ENCODE measurements at regions not wholly inside any gene's neighbourhood (a gene's known extent, or its start where the extent isn't known, plus 50 kb on each side); places are given as distances from the start of the nearest gene placed in this dataset.

GRCh38 chr4:144495944-144496343 is 150.0 kb upstream of the HHIP start:
- Histone ChIP-seq H3K9me3 (ENCODE audit: control insufficient read depth, insufficient read depth, low read length) (no peaks in the 10 kb centered on the region), H3K4me1 (ENCODE audit: control insufficient read depth, insufficient read depth, low read length) (no peaks in the 10 kb centered on the region), H3K27me3 (ENCODE audit: control insufficient read depth, insufficient read depth, low read length) (no peaks in the 10 kb centered on the region), H3K27ac (ENCODE audit: low read length) (no peak overlapping the region), H3K4me3 (ENCODE audit: low read length) (no peak overlapping the region), H3K36me3 (ENCODE audit: control insufficient read depth, insufficient read depth, low read length) (no peaks in the 10 kb centered on the region)
- ATAC-seq (no peak), DNase-seq (no peak)
- Mint-ChIP-seq H3K4me1 (no peaks in the 10 kb centered on the region), H3K27me3 (ENCODE audit: low read depth in 2 of 2) (no peaks in the 10 kb centered on the region), H3K9me3 (peaks cover 0 to 5% of the 10 kb centered on the region in 2 donors), H3K36me3 (no peaks in the 10 kb centered on the region), H3K27ac (no peak overlapping the region), H3K4me3 (no peak overlapping the region)
- intact Hi-C loops (cut with micrococcal nuclease): no loop called here
- WGBS (ENCODE audit: insufficient coverage): 57% methylated on average over 1 of the region's 2 CpGs
- TF ChIP-seq CTCF (IDR thresholded peaks at IDR 0.05): no peak

GRCh38 chr4:144499777-144500176 is 146.2 kb upstream of the HHIP start:
- Histone ChIP-seq H3K27ac (ENCODE audit: low read length) (no peak overlapping the region), H3K4me3 (ENCODE audit: low read length) (no peak overlapping the region), H3K36me3 (ENCODE audit: control insufficient read depth, insufficient read depth, low read length) (no peaks in the 10 kb centered on the region), H3K4me1 (ENCODE audit: control insufficient read depth, insufficient read depth, low read length) (no peaks in the 10 kb centered on the region), H3K27me3 (ENCODE audit: control insufficient read depth, insufficient read depth, low read length) (no peaks in the 10 kb centered on the region), H3K9me3 (ENCODE audit: control insufficient read depth, insufficient read depth, low read length) (no peaks in the 10 kb centered on the region)
- Mint-ChIP-seq H3K4me1 (no peaks in the 10 kb centered on the region), H3K27ac (no peak overlapping the region), H3K9me3 (peaks cover 0 to 8% of the 10 kb centered on the region in 2 donors), H3K27me3 (ENCODE audit: low read depth in 2 of 2) (no peaks in the 10 kb centered on the region), H3K4me3 (no peak overlapping the region), H3K36me3 (no peaks in the 10 kb centered on the region)
- intact Hi-C loops (cut with micrococcal nuclease): no loop called here
- no peak for TF ChIP-seq CTCF (IDR thresholded peaks at IDR 0.05)
- ATAC-seq (no peak), DNase-seq (no peak)

- no peaks in the 10 kb centered on the region for H3K27me3 ChIP-seq (ENCODE audit: control insufficient read depth, insufficient read depth, low read length)
- Mint-ChIP-seq H3K9me3 (peaks cover 0 to 7% of the 10 kb centered on the region in 2 donors), H3K27me3 (ENCODE audit: low read depth in 2 of 2) (no peaks in the 10 kb centered on the region), H3K4me3 (no peak overlapping the region), H3K4me1 (no peaks in the 10 kb centered on the region), H3K36me3 (no peaks in the 10 kb centered on the region), H3K27ac (no peak overlapping the region)
- intact Hi-C loops (cut with micrococcal nuclease): no loop called here
- no peak overlapping the region for H3K27ac ChIP-seq (ENCODE audit: low read length)
- DNase-seq (no peak), ATAC-seq (no peak)
- H3K4me1 ChIP-seq (ENCODE audit: control insufficient read depth, insufficient read depth, low read length): no peaks in the 10 kb centered on the region
- H3K36me3 ChIP-seq (ENCODE audit: control insufficient read depth, insufficient read depth, low read length): no peaks in the 10 kb centered on the region
- WGBS (ENCODE audit: insufficient coverage): no CpG with 5 or more reads among the region's 1 CpG
- H3K9me3 ChIP-seq (ENCODE audit: control insufficient read depth, insufficient read depth, low read length): no peaks in the 10 kb centered on the region
- TF ChIP-seq CTCF (IDR thresholded peaks at IDR 0.05): no peak
- H3K4me3 ChIP-seq (ENCODE audit: low read length): no peak overlapping the region
These were observed 144.7 kb upstream of the HHIP start for GRCh38 chr4:144501231-144501780.

- TF ChIP-seq CTCF (IDR thresholded peaks at IDR 0.05): no peak
- no peaks in the 10 kb centered on the region for H3K36me3 Mint-ChIP-seq
- Histone ChIP-seq H3K9me3 (ENCODE audit: control insufficient read depth, insufficient read depth, low read length) (no peaks in the 10 kb centered on the region), H3K4me1 (ENCODE audit: control insufficient read depth, insufficient read depth, low read length) (no peaks in the 10 kb centered on the region), H3K4me3 (ENCODE audit: low read length) (no peak overlapping the region), H3K36me3 (ENCODE audit: control insufficient read depth, insufficient read depth, low read length) (no peaks in the 10 kb centered on the region), H3K27ac (ENCODE audit: low read length) (no peak overlapping the region), H3K27me3 (ENCODE audit: control insufficient read depth, insufficient read depth, low read length) (no peaks in the 10 kb centered on the region)
- ATAC-seq (no peak), DNase-seq (no peak)
- intact Hi-C loops (cut with micrococcal nuclease): no loop called here
- no peaks in the 10 kb centered on the region for H3K27me3 Mint-ChIP-seq (ENCODE audit: low read depth in 2 of 2)
- H3K4me1 Mint-ChIP-seq: no peaks in the 10 kb centered on the region
- no peak overlapping the region for H3K4me3 Mint-ChIP-seq
- no peak overlapping the region for H3K27ac Mint-ChIP-seq
- 41% methylated on average over 2 of the region's 4 CpGs for WGBS (ENCODE audit: insufficient coverage)
- H3K9me3 Mint-ChIP-seq: peaks cover 0 to 6% of the 10 kb centered on the region in 2 donors
These were observed 141.1 kb upstream of the HHIP start for GRCh38 chr4:144504883-144505282.

Measured in natural killer cell (primary cell).